Fibroblast of villous mesenchyme (primary cell): ENCODE measurements at regions not wholly inside any gene's neighbourhood (a gene's known extent, or its start where the extent isn't known, plus 50 kb on each side); places are given as distances from the start of the nearest gene placed in this dataset.

ENCODE experiments used
- DNase-seq: peaks from one replicate; pipeline ENCODE4 v3.0.0-alpha.2; 2010; ENCODE audit warnings: low read depth
- H3K4me3 ChIP-seq: 2 replicates; pipeline ENCODE4 v1.5.1; 2011; ENCODE audit warnings: low read depth, mild to moderate bottlenecking, low read length
- CTCF ChIP-seq: IDR thresholded peaks from 2 replicates; pipeline ENCODE4 v1.5.1; 2012; ENCODE audit warnings: low read depth, mild to moderate bottlenecking, low read length; ENCODE audit not compliant: insufficient read depth

DNA sequence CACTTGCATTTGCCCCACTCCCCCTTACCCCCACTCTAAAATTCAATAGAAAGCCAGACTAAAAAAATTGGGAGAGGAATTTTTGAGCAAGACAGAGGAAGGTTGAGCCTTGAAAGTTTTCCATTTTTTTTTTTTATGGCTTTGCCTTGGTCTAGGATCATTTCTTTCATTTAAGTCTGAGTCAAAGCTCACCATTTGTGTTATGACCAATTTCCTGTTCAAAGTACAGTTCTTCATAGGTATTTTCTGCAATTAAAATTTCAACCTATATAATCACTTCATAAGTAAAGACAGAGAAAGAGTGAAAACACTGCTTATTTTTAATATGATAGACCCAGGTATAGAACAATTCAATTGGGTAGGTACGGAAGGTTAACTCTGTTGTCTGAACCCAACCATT, 436.6 kb upstream of the ADGRL2 start:
- no peak for TF ChIP-seq CTCF

DNA sequence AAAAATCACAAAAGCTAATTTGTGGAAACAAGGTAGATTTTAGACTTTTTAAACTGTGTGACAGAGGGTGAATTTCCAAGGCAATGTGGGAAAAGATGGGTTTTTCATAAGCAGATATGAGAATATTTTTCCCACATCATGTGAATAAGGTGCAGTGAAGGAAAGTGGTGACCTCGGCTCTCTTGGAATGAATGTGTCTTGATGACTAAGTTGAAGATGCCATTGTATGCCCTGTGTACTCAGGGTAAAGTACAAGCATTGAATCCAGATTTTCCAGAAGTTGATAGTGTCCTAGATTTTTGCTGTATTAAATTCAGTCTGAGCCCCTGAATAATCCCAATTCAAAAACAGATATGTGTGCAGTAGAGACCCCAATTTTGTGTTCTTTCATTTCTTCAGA, 442.6 kb upstream of the ADGRL2 start:
- no peak for DNase-seq
- TF ChIP-seq CTCF = no peak
- H3K4me3 ChIP-seq = no peak overlapping the region

More for the DNA sequence above, 436.6 kb upstream of the ADGRL2 start:
- DNase-seq = no peak
- H3K4me3 ChIP-seq = no peak overlapping the region

- H3K4me3 ChIP-seq = no peak overlapping the region
- DNase-seq = no peak
- no peak for TF ChIP-seq CTCF
Measured at GRCh38 chr1:81351864-81352263, 448.9 kb upstream of the ADGRL2 start.

DNA sequence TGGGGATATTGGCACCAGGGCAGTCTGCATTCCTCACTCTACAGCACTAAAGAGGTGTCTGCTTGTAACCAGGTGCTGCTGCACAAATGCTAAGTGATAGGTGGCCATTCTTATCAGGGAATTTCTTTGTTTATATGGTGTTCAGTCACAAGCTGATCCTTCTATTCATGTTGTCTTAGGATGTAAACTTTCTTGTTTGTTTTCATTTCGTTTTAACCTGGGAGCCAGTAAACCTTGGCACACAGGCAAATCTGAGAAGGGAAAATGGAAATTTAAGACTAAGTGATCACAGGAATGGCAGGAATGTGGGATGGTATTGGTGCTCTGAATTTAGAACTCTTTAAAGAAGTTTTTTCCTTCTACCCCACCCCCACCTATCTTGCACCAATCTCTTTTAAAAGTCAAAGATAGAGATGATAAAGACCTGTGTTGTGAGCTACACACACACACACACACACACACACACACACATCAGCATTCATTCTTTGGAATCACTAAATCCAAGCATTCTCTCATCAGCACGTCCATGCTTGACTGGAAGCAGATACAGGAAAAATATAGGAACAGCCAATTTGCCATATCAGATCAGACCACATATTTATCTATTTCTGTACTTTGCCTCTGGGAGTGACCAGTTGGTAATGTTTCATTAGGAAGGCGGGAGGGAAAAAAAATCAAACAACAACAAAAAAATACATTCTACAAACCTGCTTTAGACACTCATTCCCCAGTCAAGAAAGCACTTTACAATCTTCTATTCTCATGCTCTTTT, 451.4 kb upstream of the ADGRL2 start:
- DNase-seq = no peak
- TF ChIP-seq CTCF = no peak
- no peak overlapping the region for H3K4me3 ChIP-seq

GRCh38 chr1:81345110-81345509, 455.6 kb upstream of the ADGRL2 start:
- no peak for DNase-seq
- TF ChIP-seq CTCF = no peak
- no peak overlapping the region for H3K4me3 ChIP-seq

DNA sequence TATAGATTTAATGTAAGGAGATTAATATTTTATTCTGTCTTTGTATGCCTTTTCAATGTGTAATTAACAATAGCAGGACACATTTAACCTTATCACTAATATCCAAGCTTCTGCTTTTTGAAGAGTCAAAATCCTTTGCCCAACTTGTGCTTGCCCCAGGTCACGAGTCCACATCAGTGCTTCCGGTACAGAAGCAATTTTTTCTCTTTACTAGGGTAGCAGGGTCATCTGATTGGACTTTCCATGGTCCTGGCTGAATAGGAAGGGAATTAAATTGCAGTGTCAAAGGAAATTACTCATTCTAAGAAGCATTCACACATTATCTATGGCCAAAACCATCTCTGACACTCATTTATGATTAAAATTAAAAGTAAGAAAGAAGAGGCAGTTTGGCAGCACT, 460.5 kb upstream of the ADGRL2 start:
- DNase-seq = no peak
- no peak for TF ChIP-seq CTCF
- no peak overlapping the region for H3K4me3 ChIP-seq

DNA sequence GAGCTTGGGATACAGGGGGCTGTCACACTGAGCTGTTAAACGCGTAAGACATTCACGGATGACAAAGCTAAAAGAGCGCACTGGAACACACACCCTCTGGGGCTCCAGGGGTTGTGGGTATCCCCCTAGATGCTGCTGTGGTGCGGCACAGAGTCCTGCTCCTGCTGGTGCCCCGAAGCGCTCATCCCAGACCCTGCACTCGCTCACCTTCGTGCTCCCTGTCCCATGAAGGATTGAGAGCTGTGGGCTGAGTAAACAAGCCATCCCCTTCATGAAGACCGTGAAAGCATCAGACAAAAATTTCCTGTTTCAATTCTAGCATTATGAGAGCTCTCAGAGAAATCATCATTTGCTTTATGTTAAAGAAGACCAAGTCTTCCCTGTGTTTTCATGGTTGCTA, 463.5 kb upstream of the ADGRL2 start:
- TF ChIP-seq CTCF = no peak
- H3K4me3 ChIP-seq = no peak overlapping the region
- no peak for DNase-seq
